ENCODE measurements at regions not wholly inside any gene's neighbourhood (a gene's known extent, or its start where the extent isn't known, plus 50 kb on each side); places are given as distances from the start of the nearest gene placed in this dataset.

DNA sequence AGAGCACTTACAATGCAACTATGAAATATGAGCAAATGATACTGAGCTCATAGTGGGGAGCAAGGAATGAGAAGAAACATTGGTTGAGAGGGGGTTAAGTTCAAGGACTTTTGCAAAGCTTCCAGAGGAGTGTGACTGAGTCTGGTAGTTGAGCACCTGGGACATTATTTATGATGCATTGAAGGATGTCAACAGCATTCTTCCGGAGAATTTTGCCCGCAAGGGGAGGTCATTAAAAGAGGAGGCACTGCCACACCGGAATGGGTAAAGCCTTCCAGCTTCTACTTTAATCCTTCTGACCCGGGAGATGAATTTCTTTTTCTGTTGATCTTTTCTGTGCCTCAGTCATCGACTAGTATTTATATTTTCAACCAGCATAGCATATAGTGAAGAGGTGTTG is 208.4 kb upstream of the CAMK1G start:
- no peak for DNase-seq
- Histone ChIP-seq H3K9ac (ENCODE audit: insufficient read depth, low read length, poor library complexity, severe bottlenecking) (no peak overlapping the region), H3K27me3 (ENCODE audit: control insufficient read depth in 2 of 2, insufficient read depth in 2 of 2, low read length in 2 of 2) (no peaks in the 10 kb centered on the region), H3K36me3 (replicated peaks in 1 of 2; ENCODE audit: control insufficient read depth in 1 of 2, insufficient read depth in 2 of 2, low read length in 2 of 2) (no peaks in the 10 kb centered on the region), H3K4me2 (replicated peaks; ENCODE audit: extremely low read depth, low read length, poor library complexity, severe bottlenecking) (no peak overlapping the region), H3K27ac (ENCODE audit: low read depth in 1 of 2, low read length in 2 of 2) (no peak overlapping the region), H3K4me1 (ENCODE audit: control insufficient read depth in 1 of 2, insufficient read depth in 2 of 2, low read length in 2 of 2) (no peaks in the 10 kb centered on the region), H2AFZ (ENCODE audit: insufficient read depth, low read depth, low read length, poor library complexity, severe bottlenecking) (no peak overlapping the region), H3K9me3 (replicated peaks in 1 of 2; ENCODE audit: control insufficient read depth in 1 of 2, insufficient read depth in 1 of 2, low read length in 2 of 2) (no peaks in the 10 kb centered on the region), H3K4me3 (replicated peaks in 1 of 3; ENCODE audit: low read depth in 2 of 3, low read length in 3 of 3) (no peak overlapping the region), H3K79me2 (ENCODE audit: insufficient read depth, low read length) (no peaks in the 10 kb centered on the region), H4K20me1 (ENCODE audit: insufficient read depth, low read length) (no peaks in the 10 kb centered on the region)
- H3K4me3 Mint-ChIP-seq = no peak overlapping the region
- no peaks in the 10 kb centered on the region for H3K36me3 Mint-ChIP-seq
- H3K27ac Mint-ChIP-seq = no peak overlapping the region
- H3K4me1 Mint-ChIP-seq = no peaks in the 10 kb centered on the region
- no peaks in the 10 kb centered on the region for H3K9me3 Mint-ChIP-seq
- H3K27me3 Mint-ChIP-seq (ENCODE audit: low read depth in 3 of 3) = peaks cover 1 to 2% (median 1%) of the 10 kb centered on the region in 3 donors
- 80% methylated on average over 1 of the region's 5 CpGs for WGBS (ENCODE audit: insufficient coverage)
- intact Hi-C loops (cut with micrococcal nuclease) = no loop called here
- TF ChIP-seq, protein P1, sequence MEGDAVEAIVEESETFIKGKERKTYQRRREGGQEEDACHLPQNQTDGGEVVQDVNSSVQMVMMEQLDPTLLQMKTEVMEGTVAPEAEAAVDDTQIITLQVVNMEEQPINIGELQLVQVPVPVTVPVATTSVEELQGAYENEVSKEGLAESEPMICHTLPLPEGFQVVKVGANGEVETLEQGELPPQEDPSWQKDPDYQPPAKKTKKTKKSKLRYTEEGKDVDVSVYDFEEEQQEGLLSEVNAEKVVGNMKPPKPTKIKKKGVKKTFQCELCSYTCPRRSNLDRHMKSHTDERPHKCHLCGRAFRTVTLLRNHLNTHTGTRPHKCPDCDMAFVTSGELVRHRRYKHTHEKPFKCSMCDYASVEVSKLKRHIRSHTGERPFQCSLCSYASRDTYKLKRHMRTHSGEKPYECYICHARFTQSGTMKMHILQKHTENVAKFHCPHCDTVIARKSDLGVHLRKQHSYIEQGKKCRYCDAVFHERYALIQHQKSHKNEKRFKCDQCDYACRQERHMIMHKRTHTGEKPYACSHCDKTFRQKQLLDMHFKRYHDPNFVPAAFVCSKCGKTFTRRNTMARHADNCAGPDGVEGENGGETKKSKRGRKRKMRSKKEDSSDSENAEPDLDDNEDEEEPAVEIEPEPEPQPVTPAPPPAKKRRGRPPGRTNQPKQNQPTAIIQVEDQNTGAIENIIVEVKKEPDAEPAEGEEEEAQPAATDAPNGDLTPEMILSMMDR (IDR thresholded peaks at IDR 0.05) = no peak

DNA sequence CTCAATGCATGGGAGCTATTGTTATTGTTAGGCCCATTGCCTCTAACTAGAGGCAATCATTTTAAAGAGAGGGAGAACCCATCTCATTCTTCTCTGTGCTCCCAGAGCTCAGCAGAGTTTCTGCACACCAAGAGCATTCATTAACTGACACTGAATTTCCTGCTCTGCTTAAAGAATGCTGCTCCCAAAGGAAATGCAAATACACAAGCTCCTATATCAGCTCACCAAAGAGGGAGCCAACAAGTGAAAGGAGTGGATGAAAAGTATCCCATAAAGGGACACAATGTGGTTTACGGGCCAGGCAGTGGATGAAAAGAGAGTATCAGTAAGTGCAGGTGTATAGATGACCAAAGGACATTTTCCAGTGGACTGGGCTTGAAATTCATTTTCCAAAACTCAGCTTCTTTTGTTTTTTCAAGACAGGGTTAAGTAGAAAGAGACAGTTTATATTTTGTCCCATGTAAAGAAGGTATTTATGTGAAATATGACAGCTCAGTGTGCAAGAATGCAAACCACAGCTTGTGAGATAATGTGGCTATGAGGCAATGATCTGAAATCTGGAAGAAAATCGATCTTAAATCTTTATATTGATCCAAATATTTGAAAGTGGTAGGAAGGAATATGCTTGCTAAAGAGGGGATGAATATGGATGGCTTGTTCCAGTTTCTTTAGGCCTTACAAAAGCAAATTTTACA is 207.7 kb upstream of the CAMK1G start:
- no peak overlapping the region for H2AFZ ChIP-seq (ENCODE audit: insufficient read depth, low read depth, low read length, poor library complexity, severe bottlenecking)
- no peak overlapping the region for H3K9ac ChIP-seq (ENCODE audit: insufficient read depth, low read length, poor library complexity, severe bottlenecking)
- no peaks in the 10 kb centered on the region for H4K20me1 ChIP-seq (ENCODE audit: insufficient read depth, low read length)
- no peak overlapping the region for H3K27ac Mint-ChIP-seq
- no peak overlapping the region for H3K4me3 Mint-ChIP-seq
- no peak overlapping the region for H3K27ac ChIP-seq (ENCODE audit: low read depth in 1 of 2, low read length in 2 of 2)
- DNase-seq = no peak
- TF ChIP-seq, protein P1 (IDR thresholded peaks at IDR 0.05) = no peak
- H3K36me3 Mint-ChIP-seq = no peaks in the 10 kb centered on the region
- no peaks in the 10 kb centered on the region for H3K27me3 ChIP-seq (ENCODE audit: control insufficient read depth in 2 of 2, insufficient read depth in 2 of 2, low read length in 2 of 2)
- peaks cover 2% of the 10 kb centered on the region for H3K4me1 Mint-ChIP-seq
- no peak overlapping the region for H3K4me3 ChIP-seq (replicated peaks in 1 of 3; ENCODE audit: low read depth in 2 of 3, low read length in 3 of 3)
- H3K79me2 ChIP-seq (ENCODE audit: insufficient read depth, low read length) = no peaks in the 10 kb centered on the region
- no peaks in the 10 kb centered on the region for H3K9me3 ChIP-seq (replicated peaks in 1 of 2; ENCODE audit: control insufficient read depth in 1 of 2, insufficient read depth in 1 of 2, low read length in 2 of 2)
- intact Hi-C loops (cut with micrococcal nuclease) = no loop called here
- peaks cover 1 to 2% (median 1%) of the 10 kb centered on the region in 3 donors for H3K27me3 Mint-ChIP-seq (ENCODE audit: low read depth in 3 of 3)
- no peak overlapping the region for H3K4me2 ChIP-seq (replicated peaks; ENCODE audit: extremely low read depth, low read length, poor library complexity, severe bottlenecking)
- no peaks in the 10 kb centered on the region for H3K36me3 ChIP-seq (replicated peaks in 1 of 2; ENCODE audit: control insufficient read depth in 1 of 2, insufficient read depth in 2 of 2, low read length in 2 of 2)
- H3K4me1 ChIP-seq (ENCODE audit: control insufficient read depth in 1 of 2, insufficient read depth in 2 of 2, low read length in 2 of 2) = no peaks in the 10 kb centered on the region
- H3K9me3 Mint-ChIP-seq = no peaks in the 10 kb centered on the region
- WGBS (ENCODE audit: insufficient coverage) = no CpG with 5 or more reads among the region's 2 CpGs
